ENCODE measurements at regions not wholly inside any gene's neighbourhood (a gene's known extent, or its start where the extent isn't known, plus 50 kb on each side); places are given as distances from the start of the nearest gene placed in this dataset.

DNA sequence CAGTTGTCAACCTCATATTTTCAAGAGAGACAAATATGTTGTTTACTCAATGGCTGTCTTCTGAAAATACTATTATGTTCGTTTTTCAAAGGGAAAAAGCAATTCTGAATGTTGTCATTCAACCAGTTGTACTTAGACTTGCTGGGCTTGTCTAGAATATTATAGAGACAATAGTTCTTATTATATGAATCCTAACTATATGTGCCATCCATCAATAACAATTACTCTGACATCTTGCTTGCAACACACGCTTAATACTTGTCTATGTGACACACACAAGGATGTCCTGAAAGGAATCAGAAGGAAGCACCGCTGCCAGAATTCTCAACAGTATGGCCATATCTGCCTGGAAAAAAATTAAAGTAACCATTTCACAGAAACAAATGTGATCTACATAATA, 283.3 kb upstream of the NRSN1 start:
- Histone ChIP-seq H3K4me3 (ENCODE audit: low read depth in 1 of 3, low read length in 3 of 3) (no peak overlapping the region), H3K4me1 (ENCODE audit: control insufficient read depth in 4 of 4, insufficient read depth in 4 of 4, low read length in 3 of 4) (no peaks in the 10 kb centered on the region), H3K9ac (ENCODE audit: low read depth in 1 of 2, low read length in 2 of 2) (no peak overlapping the region), H3K9me3 (ENCODE audit: control insufficient read depth in 4 of 4, low read length in 3 of 4) (peaks cover 0 to 1% (median 0%) of the 10 kb centered on the region in 4 donors), H3K27ac (ENCODE audit: low read depth in 1 of 2, low read length in 2 of 2) (no peak overlapping the region), H3K27me3 (ENCODE audit: control insufficient read depth in 4 of 4, insufficient read depth in 4 of 4, low read length in 3 of 4) (no peaks in the 10 kb centered on the region), H3K36me3 (ENCODE audit: control insufficient read depth in 4 of 4, insufficient read depth in 3 of 4, low read depth in 1 of 4, low read length in 3 of 4) (no peaks in the 10 kb centered on the region)
- DNase-seq (ENCODE audit: low spot score), result no peak
- WGBS, result 74% methylated on average over 3 of the region's 3 CpGs
- TF ChIP-seq, protein P1, sequence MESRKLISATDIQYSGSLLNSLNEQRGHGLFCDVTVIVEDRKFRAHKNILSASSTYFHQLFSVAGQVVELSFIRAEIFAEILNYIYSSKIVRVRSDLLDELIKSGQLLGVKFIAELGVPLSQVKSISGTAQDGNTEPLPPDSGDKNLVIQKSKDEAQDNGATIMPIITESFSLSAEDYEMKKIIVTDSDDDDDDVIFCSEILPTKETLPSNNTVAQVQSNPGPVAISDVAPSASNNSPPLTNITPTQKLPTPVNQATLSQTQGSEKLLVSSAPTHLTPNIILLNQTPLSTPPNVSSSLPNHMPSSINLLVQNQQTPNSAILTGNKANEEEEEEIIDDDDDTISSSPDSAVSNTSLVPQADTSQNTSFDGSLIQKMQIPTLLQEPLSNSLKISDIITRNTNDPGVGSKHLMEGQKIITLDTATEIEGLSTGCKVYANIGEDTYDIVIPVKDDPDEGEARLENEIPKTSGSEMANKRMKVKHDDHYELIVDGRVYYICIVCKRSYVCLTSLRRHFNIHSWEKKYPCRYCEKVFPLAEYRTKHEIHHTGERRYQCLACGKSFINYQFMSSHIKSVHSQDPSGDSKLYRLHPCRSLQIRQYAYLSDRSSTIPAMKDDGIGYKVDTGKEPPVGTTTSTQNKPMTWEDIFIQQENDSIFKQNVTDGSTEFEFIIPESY (IDR thresholded peaks at IDR 0.05), result no peak
- TF ChIP-seq YY1 (IDR thresholded peaks at IDR 0.05) (no peak), NR2F2 (IDR thresholded peaks at IDR 0.05) (no peak), RAD21 (IDR thresholded peaks at IDR 0.05) (no peak), EGR1 (IDR thresholded peaks at IDR 0.05; ENCODE audit: low read depth in 2 of 2) (no peak), SP1 (IDR thresholded peaks at IDR 0.05) (no peak), FOXA2 (IDR thresholded peaks at IDR 0.05) (no peak), HNF4A (conservative IDR thresholded peaks at IDR 0.05) (no peak), JUND (IDR thresholded peaks at IDR 0.05) (no peak), FOXA1 (IDR thresholded peaks at IDR 0.05) (no peak), RXRA (IDR thresholded peaks at IDR 0.05) (no peak), HNF4G (IDR thresholded peaks at IDR 0.05) (no peak)
- TF ChIP-seq, protein P2, sequence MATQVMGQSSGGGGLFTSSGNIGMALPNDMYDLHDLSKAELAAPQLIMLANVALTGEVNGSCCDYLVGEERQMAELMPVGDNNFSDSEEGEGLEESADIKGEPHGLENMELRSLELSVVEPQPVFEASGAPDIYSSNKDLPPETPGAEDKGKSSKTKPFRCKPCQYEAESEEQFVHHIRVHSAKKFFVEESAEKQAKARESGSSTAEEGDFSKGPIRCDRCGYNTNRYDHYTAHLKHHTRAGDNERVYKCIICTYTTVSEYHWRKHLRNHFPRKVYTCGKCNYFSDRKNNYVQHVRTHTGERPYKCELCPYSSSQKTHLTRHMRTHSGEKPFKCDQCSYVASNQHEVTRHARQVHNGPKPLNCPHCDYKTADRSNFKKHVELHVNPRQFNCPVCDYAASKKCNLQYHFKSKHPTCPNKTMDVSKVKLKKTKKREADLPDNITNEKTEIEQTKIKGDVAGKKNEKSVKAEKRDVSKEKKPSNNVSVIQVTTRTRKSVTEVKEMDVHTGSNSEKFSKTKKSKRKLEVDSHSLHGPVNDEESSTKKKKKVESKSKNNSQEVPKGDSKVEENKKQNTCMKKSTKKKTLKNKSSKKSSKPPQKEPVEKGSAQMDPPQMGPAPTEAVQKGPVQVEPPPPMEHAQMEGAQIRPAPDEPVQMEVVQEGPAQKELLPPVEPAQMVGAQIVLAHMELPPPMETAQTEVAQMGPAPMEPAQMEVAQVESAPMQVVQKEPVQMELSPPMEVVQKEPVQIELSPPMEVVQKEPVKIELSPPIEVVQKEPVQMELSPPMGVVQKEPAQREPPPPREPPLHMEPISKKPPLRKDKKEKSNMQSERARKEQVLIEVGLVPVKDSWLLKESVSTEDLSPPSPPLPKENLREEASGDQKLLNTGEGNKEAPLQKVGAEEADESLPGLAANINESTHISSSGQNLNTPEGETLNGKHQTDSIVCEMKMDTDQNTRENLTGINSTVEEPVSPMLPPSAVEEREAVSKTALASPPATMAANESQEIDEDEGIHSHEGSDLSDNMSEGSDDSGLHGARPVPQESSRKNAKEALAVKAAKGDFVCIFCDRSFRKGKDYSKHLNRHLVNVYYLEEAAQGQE (IDR thresholded peaks at IDR 0.05), result no peak
- TF ChIP-seq, protein P3, sequence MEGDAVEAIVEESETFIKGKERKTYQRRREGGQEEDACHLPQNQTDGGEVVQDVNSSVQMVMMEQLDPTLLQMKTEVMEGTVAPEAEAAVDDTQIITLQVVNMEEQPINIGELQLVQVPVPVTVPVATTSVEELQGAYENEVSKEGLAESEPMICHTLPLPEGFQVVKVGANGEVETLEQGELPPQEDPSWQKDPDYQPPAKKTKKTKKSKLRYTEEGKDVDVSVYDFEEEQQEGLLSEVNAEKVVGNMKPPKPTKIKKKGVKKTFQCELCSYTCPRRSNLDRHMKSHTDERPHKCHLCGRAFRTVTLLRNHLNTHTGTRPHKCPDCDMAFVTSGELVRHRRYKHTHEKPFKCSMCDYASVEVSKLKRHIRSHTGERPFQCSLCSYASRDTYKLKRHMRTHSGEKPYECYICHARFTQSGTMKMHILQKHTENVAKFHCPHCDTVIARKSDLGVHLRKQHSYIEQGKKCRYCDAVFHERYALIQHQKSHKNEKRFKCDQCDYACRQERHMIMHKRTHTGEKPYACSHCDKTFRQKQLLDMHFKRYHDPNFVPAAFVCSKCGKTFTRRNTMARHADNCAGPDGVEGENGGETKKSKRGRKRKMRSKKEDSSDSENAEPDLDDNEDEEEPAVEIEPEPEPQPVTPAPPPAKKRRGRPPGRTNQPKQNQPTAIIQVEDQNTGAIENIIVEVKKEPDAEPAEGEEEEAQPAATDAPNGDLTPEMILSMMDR (IDR thresholded peaks at IDR 0.05; ENCODE audit: low read depth, low read length, missing input control), result no peak

DNA sequence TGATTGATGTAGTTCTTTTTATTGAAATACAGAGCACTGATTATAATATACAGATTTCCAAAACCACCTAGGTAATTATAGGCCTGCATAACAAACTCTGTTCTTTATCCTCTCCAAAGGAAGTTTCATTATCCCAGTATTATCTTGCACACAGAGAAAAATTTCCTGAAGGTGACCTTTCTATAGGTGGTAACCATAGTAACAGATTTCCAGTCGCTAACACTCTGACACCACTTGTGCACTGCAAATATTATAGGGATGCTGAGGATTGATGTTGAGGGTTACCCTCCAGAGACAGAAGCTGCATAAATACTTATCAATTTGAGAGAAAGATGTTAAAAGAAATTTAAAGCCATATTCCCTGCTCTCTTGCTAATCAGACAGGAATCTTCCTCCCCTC, 274.5 kb upstream of the NRSN1 start:
- Histone ChIP-seq H3K27ac (ENCODE audit: low read depth in 1 of 2, low read length in 2 of 2) (no peak overlapping the region), H3K27me3 (ENCODE audit: control insufficient read depth in 4 of 4, insufficient read depth in 4 of 4, low read length in 3 of 4) (no peaks in the 10 kb centered on the region), H3K4me1 (ENCODE audit: control insufficient read depth in 4 of 4, insufficient read depth in 4 of 4, low read length in 3 of 4) (no peaks in the 10 kb centered on the region), H3K4me3 (ENCODE audit: low read depth in 1 of 3, low read length in 3 of 3) (no peak overlapping the region), H3K9me3 (ENCODE audit: control insufficient read depth in 4 of 4, low read length in 3 of 4) (no peaks in the 10 kb centered on the region), H3K9ac (ENCODE audit: low read depth in 1 of 2, low read length in 2 of 2) (no peak overlapping the region), H3K36me3 (ENCODE audit: control insufficient read depth in 4 of 4, insufficient read depth in 3 of 4, low read depth in 1 of 4, low read length in 3 of 4) (no peaks in the 10 kb centered on the region)
- TF ChIP-seq FOXA2 (IDR thresholded peaks at IDR 0.05) (no peak), HNF4A (conservative IDR thresholded peaks at IDR 0.05) (no peak), YY1 (IDR thresholded peaks at IDR 0.05) (no peak), EGR1 (IDR thresholded peaks at IDR 0.05; ENCODE audit: low read depth in 2 of 2) (no peak), RXRA (IDR thresholded peaks at IDR 0.05) (no peak), NR2F2 (IDR thresholded peaks at IDR 0.05) (no peak), TAF1 (conservative IDR thresholded peaks at IDR 0.05) (no peak), RAD21 (IDR thresholded peaks at IDR 0.05) (no peak)
- TF ChIP-seq, protein P2 (IDR thresholded peaks at IDR 0.05), result no peak
- TF ChIP-seq, protein P3 (IDR thresholded peaks at IDR 0.05; ENCODE audit: low read depth, low read length, missing input control), result no peak
- TF ChIP-seq, protein P1 (IDR thresholded peaks at IDR 0.05), result no peak
- DNase-seq (ENCODE audit: low spot score), result no peak
- WGBS, result 61% methylated on average over 1 of the region's 1 CpG
